ENCODE measurements at regions not wholly inside any gene's neighbourhood (a gene's known extent, or its start where the extent isn't known, plus 50 kb on each side); places are given as distances from the start of the nearest gene placed in this dataset.

DNA sequence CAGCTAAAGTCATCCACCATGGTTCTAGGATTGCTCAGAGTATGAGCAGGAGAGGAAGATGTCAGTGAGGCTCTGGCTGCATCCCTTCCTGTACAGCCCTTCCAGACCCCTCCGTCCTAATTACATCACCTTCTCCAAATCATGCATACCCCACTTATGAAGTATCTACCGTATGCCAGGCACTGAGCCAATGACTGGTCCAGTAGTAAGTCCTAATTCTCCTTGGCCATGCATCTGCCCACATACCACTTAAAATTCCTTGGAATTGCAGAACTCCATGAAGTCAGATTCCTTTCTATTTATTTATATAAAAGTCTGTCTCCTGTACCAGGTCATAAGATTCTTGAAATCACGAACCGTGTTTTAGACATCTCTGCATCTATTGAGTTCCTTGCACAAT is 106.1 kb downstream of the SEC16B start:
- ChIA-PET CTCF (no interaction called here), POLR2A (ENCODE audit: unreplicated experiment) (no interaction called here)
- H3K4me1 ChIP-seq (replicated peaks; ENCODE audit: insufficient read depth): no peaks in the 10 kb centered on the region
- no peaks in the 10 kb centered on the region for H4K20me1 ChIP-seq (ENCODE audit: insufficient read depth)
- no peak overlapping the region for H3K4me3 ChIP-seq
- intact Hi-C loops (cut with micrococcal nuclease; ENCODE audit: unreplicated experiment): no loop called here
- TF ChIP-seq CTCF (conservative IDR thresholded peaks at IDR 0.05) (no peak), EZH2 (IDR thresholded peaks at IDR 0.05; ENCODE audit: low read depth) (no peak)
- H2AFZ ChIP-seq: no peak overlapping the region
- no peak overlapping the region for H3K4me2 ChIP-seq
- no peaks in the 10 kb centered on the region for H3F3A ChIP-seq (ENCODE audit: insufficient read depth, low read depth)
- no peaks in the 10 kb centered on the region for H3K36me3 ChIP-seq (ENCODE audit: low read depth)
- no peak overlapping the region for H3K27ac ChIP-seq
- no peaks in the 10 kb centered on the region for H3K9me2 ChIP-seq (ENCODE audit: insufficient read depth)
- no peaks in the 10 kb centered on the region for H3K9me3 ChIP-seq (ENCODE audit: insufficient read depth, low read depth)
- no TSS peak for BruUV-seq (replicated peaks)
- H3K27me3 ChIP-seq (ENCODE audit: insufficient read depth, low read depth): peaks cover 5% of the 10 kb centered on the region
- DNase-seq: no peak
- no peaks in the 10 kb centered on the region for H3K79me2 ChIP-seq (ENCODE audit: low read depth)

- Histone ChIP-seq H3K4me1 (replicated peaks; ENCODE audit: insufficient read depth) (no peaks in the 10 kb centered on the region), H3K4me2 (no peak overlapping the region), H3K9me2 (ENCODE audit: insufficient read depth) (no peaks in the 10 kb centered on the region), H2AFZ (no peak overlapping the region), H3K36me3 (ENCODE audit: low read depth) (no peaks in the 10 kb centered on the region), H3K27me3 (ENCODE audit: insufficient read depth, low read depth) (peaks cover 5% of the 10 kb centered on the region), H3F3A (ENCODE audit: insufficient read depth, low read depth) (no peaks in the 10 kb centered on the region), H3K79me2 (ENCODE audit: low read depth) (no peaks in the 10 kb centered on the region), H3K9me3 (ENCODE audit: insufficient read depth, low read depth) (no peaks in the 10 kb centered on the region), H3K4me3 (no peak overlapping the region), H3K27ac (no peak overlapping the region), H4K20me1 (ENCODE audit: insufficient read depth) (no peaks in the 10 kb centered on the region)
- CTCF ChIA-PET: no interaction called here
- TF ChIP-seq CTCF (conservative IDR thresholded peaks at IDR 0.05) (no peak), EZH2 (IDR thresholded peaks at IDR 0.05; ENCODE audit: low read depth) (no peak)
- no peak for DNase-seq
- intact Hi-C loops (cut with micrococcal nuclease; ENCODE audit: unreplicated experiment): no loop called here
- BruUV-seq (replicated peaks): no TSS peak
- POLR2A ChIA-PET (ENCODE audit: unreplicated experiment): no interaction called here
Measured at GRCh38 chr1:177862916-177863315, 106.9 kb downstream of the SEC16B start.

DNA sequence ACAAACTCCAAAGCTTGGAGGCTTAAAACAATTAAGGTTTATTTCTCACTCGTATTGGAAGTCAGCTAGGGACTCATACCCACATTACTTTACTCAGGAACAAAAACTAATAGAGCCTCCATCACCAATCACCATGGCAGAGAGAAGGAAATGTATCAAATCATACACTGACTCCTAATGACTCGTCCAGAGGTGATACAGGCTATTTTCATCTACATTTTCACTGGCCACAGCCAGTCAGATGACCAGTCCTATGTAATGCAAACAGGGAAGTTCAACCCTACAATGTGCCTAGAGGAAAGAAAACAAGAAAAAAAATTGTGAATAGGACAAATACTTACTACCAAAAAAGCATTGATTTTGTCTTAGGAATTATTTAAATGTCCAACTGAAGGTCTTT is 110.3 kb downstream of the SEC16B start:
- Histone ChIP-seq H3K79me2 (ENCODE audit: low read depth) (no peaks in the 10 kb centered on the region), H3K4me3 (no peak overlapping the region), H3K9me2 (ENCODE audit: insufficient read depth) (no peaks in the 10 kb centered on the region), H3K27me3 (ENCODE audit: insufficient read depth, low read depth) (peaks cover 20% of the 10 kb centered on the region), H3K9me3 (ENCODE audit: insufficient read depth, low read depth) (no peaks in the 10 kb centered on the region), H4K20me1 (ENCODE audit: insufficient read depth) (no peaks in the 10 kb centered on the region), H3K4me2 (no peak overlapping the region), H3K36me3 (ENCODE audit: low read depth) (no peaks in the 10 kb centered on the region), H3K4me1 (replicated peaks; ENCODE audit: insufficient read depth) (no peaks in the 10 kb centered on the region), H2AFZ (no peak overlapping the region), H3K27ac (no peak overlapping the region), H3F3A (ENCODE audit: insufficient read depth, low read depth) (no peaks in the 10 kb centered on the region)
- no peak for DNase-seq
- ChIA-PET POLR2A (ENCODE audit: unreplicated experiment) (no interaction called here), CTCF (no interaction called here)
- TF ChIP-seq CTCF (conservative IDR thresholded peaks at IDR 0.05) (no peak), EZH2 (IDR thresholded peaks at IDR 0.05; ENCODE audit: low read depth) (no peak)
- BruUV-seq (replicated peaks): no TSS peak
- intact Hi-C loops (cut with micrococcal nuclease; ENCODE audit: unreplicated experiment): no loop called here

Data from PC-9 (cell line).